Stimulated activated CD8-positive, alpha-beta memory T cell treated with anti-CD3 and anti-CD28 coated beads, Interleukin-15, amount 100 ng/mL, for 4 hours (primary cell): ENCODE measurements at regions not wholly inside any gene's neighbourhood (a gene's known extent, or its start where the extent isn't known, plus 50 kb on each side); places are given as distances from the start of the nearest gene placed in this dataset.

ENCODE experiments used
- DNase-seq, 2 donors: peaks; one replicate each; pipeline ENCODE4 v3.0.0-alpha.2; 2020; ENCODE audit warnings: low read depth in 2 of 2

DNA sequence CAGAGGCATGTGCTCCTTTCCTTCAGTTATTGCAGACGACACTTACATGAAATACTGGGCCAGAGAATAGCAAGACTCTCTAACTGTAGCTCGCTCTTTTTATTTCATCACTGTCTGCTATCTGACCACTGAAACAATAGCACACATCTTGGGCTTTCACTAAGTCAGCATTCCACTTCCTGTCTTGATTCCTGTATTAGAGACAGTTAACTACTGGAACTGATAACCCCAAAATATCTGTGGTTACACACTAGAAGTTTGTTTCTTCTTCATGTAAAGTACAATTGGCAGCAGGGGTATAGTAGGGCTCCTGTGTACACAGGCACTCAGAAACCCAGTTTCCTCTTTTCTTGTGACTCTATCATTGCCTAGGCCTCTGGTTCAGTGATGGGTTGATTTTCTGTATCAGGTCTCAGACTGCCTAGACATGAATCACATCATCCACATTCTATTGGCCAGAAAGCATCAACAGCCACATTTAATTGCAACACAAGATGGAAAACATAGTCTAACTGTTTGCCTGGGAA is 230.2 kb upstream of the CD96 start:
- no peak for DNase-seq

DNA sequence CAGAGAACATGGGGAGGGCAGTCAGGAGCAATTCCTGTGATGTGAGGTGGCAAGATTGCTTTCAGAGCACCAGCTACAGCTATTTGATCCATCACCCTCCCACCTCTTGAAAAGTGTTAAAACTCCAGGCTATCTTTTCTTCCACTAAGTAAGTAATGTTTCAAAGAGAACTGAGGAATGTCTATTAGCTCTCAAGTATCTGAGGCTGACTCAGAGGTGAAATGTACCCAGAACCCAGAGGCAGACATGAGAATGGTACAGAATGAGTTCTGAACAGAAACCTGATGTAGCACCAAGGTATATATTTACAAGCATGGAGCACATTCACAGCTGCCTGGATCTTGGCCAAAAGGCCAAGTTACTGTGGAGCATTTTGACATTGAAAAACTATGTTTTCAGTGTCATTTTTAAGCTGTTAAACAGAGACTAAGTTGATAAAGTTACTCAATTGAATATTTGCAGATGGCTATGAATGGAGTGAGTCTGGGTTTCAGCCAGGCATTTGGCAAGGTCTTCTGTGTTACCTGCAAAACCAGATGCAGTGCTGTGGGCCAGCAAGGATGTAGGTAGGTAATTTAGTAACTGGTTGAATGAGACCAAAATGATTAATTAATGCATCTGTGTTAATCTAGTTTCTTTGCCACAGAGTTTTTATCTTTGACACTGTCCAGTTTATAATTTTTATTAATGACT is 227.7 kb upstream of the CD96 start:
- no peak for DNase-seq

DNA sequence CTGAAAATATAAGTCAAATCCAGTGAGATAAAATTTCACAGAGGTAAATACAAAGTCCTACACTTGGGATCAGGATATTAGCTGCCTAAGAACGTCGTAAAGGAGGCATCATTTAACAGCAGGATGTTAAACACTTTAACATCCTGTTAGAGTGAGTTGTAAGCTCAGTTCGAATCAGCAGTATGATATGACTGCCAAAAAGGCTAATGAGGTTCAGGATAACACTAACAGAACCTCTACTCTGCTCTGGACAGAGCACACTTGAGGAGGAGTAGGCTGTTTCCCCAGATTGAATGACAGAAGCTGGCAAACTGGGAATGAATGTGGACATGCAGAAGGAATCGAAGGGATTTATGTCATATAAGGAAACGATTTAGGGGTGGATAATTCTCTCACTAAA is 227.1 kb upstream of the CD96 start:
- no peak for DNase-seq

DNA sequence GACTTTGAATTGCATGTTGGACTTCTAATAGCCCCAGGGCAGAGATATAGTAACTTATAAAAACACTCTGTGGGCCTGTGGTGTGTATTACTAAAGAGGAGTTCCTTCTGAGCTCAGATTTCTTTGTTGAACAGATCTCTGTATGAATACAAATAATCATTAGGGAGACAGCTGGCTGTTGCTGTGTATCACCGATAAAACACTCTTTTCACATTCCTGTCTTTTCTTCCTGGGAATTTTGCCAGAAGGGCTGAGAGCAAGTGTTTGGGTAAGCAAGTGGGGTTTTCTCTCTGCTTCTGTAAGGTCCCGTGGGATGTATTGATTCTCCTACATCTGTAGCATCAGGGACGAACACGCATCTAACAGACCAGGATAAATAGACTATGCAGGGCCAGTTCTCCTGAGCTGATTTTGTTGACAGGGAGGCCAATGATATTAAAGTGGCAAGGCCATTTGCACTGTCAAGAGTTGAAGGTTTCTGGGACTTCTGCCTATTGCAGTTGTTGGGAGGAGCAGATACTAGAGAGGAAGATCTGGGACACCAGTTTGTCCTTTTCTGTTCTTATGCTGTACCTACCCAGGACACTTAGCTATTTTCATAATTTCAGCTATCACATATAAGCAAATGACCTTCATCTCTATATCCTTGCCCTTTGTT is 225.9 kb upstream of the CD96 start:
- no peak for DNase-seq

DNA sequence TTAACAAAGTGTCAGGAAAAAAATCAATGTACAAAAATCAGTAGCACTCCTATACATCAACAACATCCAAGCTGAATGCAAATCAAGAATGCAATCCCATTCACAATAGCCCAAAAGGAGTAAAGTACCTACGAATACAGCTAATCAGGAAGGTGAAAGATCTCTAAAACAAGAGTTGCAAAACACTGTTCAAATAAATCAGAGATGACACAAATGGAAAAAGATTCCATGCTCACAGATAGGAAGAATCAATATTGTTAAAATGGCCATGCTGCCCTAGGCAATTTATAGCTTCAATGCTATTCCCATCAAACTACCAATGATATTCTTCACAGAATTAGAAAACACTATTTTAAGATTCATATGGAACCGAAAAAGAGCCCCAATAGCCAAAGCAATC is 223.7 kb upstream of the CD96 start:
- DNase-seq, result no peak

DNA sequence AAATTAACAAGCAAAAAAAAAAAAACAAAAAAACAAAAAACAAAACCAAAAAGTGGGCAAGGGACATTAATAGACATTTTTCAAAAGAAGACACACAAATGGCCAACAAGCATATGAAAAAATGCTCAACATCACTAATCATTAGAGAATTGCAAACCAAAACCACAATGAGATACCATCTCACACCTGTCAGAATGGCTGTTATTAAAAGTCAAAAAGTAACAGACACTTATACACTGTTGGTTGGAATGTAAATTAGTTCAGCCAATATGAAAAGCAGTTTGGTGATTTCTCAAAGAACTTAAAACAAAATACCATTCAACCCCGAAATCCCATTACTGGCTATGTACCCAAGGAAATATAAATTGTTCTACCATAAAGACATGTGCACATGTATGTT is 222.4 kb upstream of the CD96 start:
- no peak for DNase-seq

DNA sequence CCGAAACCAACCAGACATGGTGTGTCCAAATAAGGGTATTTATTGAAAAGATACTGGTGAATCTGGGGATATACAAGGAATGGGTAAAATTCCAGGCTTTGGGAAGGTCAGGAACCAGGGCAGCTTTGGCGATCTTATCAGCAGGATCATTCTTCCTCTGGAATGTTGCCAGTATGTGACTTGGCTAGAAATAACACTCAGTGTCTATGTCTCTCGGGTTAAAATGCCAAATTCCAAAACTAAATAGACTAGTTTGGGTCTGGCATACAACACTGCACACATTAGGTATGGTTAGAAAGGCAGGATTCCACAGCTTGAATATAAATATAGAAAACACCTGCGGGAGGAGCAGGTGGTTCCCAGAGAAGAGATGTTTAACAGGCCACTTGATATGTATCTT is 220.2 kb upstream of the CD96 start:
- no peak for DNase-seq

DNA sequence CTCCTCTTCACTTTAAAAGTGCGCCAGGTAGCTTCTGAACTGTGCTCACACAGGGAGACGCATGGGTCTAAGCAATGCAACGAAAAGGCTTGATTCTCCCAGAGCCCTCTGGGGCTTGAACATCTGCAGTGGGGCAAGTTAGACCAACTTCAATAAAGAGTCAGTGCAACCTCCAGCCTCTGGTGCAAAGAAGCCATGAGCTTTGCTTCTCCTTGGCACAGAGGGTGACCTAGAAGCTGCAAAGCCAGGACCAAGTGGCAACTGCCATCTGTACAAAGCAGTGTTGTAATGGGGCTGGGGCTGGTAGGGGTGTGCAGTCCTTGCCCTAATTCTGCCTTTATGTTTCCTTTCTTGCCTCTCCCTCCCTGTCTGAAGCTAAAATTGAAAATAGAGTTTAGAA is 219.0 kb upstream of the CD96 start:
- DNase-seq, result no peak

DNA sequence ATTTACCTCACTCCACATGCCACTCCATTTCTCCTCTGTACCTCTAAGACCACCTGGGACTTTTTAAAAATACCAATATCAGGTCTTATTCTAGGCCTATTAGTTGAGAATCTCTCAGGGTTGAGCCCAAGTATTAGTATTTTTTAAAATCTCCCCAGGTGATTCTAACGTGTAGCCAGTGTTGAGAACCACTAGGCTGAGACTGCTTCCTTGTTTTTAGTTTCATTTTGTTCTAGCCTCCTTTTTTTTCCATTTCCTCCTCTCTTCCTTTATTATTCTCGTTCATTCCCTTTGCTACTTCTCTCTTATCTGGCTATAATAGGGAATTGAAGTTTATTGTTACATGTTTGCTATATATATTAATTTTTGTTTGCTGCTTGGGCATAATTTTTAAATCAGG is 217.8 kb upstream of the CD96 start:
- DNase-seq, result no peak

DNA sequence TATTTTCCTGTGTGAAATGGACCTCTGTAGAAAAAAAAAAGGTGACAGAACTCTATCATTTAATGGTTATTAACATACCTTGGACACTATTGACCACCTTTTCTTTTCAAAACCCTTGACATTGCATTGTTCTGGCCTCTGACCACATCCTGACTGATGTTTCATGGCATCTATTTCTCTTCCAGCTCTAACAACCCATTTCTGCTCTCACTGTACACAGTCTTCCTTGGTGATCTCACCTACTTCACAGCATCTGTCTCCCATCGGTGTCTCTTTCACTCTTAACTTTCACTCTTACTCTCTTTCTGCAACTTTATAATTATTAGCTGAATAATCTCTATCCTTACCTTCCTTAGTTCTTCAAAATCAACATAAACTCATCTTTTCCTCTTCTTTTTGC is 217.4 kb upstream of the CD96 start:
- no peak for DNase-seq

DNA sequence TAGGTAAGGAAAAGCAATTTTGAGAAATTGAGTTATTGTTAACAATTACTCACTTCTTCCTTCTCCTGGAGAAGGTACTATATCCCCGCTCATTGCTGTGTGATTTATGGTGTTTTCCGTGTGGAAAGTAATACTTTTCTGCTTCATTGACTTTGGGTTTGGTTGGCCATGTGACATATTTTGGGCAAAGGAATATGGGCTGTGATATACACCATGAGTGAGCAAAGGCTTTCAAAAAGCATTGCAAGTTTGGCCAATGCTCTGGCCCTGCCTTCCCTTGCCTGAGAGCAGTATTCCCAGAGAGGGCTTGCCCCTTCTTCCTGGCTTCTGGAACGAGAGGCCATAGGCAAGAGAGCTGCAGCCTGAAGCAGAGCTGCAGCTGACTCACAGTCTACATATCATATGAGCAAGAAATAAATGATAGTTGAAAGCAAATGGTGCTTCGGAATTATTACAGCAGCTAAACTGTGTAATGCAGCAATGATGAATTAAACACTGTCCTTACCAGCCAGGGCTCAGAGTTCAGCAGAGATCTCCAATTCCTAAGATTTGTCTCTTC is 216.8 kb upstream of the CD96 start:
- no peak for DNase-seq

DNA sequence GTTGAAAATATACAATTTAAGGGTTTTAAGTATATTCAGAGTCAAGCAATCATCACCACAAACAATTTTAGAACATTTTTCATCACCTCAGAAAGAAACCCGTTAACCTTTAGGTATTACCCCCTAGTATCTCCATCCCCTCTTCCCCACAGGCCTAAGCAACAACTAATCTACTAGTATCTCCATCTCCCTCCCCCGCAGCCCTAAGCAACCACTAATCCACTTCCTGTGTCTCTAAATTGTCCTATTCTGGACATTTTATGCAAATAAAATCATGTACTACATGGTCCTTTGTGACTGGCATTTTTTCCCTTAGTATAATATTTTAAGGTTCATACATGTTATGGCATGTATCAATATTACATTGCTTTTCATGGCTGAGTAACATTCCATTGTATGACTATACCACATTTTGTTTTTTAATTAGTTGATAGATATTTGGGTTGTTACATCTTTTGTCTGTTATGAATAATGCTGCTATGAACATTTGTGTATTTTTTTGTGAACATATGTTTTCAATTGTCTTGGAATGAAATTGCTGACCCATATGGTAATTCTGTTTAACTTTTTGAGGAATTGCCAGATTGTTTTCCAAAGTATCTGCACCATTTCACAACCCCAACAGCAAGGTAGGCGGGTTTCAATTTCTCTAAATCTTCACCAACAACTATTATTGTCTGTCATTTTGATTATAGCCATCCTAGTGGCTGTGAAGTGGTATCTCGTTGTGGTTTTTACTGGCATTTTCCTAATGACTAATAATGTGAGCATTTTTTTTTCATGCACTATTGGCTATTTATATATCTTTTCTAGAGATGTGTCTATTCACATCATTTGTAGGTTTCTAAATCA is 215.6 kb upstream of the CD96 start:
- DNase-seq, result no peak

DNA sequence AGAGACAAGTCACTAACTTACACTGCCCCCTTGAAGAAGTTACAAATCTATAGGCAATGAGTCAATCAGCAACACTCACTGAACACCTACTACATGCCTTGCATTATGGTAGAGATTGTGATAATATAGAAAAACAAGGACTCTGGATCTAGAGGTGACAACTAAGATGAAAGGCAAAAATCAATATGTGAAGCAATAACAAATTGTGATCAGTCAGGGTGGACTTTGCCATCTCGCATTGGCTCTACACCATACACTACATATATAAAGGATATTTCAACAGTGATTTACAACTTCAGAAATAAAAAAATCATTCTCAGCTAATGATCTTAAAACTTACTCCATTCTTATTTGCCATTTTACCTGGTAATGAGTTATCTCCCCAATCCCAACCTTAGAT is 210.7 kb upstream of the CD96 start:
- no peak for DNase-seq

DNA sequence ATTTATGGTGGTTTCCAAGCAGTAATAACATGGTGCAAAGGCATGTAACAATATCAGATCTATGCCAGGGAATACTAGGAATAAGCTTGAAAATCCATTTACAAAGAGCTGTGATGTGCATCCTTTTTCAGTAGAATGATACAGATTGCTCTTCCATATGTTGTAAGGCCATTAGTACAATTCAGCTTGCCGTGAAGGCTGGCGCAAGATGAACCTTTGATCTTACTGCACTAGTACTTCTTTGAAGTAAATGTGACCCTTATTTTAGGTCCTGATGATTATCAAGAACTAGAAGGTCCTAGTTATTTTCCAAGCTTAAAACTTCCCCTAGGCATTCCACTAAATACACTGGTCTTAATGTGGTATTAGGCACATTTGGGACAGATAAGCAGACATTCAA is 210.1 kb upstream of the CD96 start:
- no peak for DNase-seq

DNA sequence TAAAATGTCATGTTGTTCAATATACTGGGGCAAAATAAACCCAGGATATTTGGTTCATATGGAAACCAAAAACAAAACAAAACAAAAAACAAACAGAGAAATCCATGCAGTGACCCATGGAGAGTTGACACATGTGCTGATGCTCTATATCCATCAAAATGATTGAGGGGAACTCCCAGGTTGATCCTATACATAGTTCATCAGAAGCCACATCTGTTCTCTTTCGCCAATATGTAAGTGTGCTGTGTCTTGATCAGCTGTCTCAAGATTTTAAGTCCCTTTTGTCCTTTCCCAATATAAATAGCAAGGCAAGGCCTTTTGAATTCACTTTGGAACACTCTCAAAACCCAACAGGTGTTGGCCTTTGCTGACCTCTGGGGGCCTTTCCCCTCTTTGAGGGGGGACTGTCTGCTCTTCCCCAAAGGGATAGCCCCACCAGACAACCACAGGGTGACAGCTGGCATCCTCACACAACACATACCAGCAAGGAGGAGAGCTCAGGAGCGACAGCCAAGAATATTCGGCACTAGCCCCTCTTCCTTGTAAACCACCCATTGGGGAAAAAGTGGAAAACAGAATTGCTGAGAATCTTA is 209.4 kb upstream of the CD96 start:
- no peak for DNase-seq

DNA sequence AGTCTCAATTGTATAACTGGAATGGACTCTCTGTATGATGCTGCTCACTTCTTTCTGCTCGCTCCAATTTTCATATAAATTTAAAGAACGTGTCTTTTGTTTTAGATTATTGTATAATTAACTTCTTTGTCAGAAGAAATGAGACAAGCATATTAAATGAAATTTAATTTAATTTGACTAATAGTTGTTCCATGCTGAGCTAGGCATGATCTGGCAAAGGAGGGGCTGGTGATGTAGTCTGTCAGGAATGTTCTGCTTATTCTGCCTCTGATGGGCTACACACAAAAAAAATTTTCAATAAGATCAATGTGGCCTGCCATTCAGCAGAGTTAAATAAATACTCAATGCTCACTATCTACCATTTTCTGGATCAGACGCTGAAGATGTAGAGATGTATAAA is 208.4 kb upstream of the CD96 start:
- no peak for DNase-seq

DNA sequence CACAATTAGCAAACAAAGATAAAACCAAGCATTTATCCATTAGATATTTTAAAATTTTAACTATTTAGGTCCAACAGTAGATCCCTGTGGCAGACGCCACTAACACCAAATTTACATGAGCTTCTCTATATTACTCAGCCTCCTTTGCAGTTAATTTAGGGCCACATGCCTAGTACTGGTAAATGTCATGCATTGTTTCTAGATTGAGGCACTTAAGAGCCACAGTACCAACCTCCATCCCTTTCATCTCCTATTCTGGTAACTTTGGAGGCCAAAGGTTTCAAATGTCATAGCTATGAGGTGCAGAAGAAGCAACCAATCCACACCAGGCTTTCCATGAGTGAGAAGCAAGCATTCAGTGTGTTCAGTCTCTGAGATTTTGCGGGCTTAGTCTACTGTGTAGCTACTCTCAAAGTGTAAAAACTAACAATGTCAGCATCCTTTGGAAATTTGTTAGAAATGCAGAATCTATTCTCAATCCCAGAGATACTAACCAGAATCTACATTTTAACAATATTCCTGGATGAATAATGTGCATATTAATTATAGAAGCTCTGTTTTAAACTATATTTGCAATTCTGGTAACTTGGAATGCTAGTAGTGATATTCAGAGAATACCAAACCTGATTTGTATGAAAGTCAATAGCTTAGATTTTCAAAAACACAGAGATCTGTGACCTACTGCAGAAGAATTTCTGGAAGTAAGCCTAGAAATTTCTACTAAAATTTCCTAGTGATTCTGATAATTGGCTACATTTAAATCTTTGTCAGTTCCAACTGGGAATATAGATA is 206.3 kb upstream of the CD96 start:
- DNase-seq, result no peak

DNA sequence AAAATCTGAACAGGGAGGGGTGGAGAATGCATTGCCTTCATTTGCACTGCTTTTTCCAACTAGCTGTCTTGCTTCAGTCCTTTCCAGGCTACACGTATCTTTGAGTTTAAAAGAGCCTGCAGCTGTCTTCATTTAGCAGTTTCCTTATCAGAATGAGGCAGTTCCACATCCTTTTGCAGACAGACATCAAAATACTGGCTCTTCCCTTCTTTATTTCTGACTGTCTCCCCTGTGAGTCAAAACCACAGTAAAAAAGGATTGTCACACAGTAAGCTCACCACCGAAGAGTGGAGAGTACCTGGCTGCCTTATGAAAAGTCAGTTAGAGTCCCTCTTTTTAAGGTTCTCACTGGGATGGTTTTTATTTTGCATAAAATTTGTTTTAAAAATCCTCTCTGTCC is 205.5 kb upstream of the CD96 start:
- no peak for DNase-seq

DNA sequence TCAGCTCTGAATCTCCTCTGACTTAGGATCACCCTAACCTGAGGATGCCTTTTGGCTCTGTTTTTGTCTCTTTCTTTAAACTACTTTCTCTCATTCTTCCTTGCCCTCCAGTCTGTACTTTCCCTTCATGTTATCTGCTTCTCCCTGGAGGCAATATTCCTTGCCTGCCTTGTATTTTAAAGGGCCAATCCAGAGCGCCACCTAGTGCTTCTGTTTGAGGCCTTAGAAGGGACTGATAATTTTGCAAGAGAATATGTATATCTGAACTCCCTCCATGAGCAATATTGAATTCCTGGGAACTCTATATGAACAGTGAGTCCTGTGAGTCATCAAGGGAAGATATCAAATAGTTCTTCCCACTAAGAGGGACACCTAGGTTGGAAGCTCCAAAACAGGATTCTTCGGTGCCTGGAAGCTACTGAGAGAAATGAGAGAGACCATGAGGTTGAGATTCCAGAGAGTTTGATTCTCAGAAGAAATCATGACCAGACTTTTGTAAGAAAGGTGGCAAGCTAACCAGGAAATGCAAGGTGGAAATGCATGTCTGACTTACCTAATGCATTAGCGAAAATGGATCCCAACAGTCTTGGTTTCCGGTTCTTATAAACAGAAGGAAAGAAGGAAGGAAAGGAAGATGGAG is 203.8 kb upstream of the CD96 start:
- no peak for DNase-seq

DNA sequence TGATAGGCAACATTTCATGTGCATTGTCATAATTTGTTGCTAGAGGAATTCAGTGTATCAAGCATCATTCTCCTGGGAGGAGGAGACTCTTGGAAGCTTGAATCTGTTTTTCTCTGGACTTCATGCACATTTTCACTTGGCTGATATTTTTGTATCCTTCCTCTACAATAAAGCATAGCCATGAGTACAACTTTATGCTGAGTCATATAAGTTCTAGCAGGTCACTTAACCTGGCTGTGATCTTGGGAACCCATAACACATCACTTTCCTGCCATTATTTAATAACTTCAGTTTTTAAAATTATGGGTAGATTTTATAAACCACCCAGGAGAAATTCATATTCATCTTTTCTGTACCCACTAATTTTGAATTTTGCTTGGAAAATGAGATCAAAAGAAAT is 203.0 kb upstream of the CD96 start:
- no peak for DNase-seq

DNA sequence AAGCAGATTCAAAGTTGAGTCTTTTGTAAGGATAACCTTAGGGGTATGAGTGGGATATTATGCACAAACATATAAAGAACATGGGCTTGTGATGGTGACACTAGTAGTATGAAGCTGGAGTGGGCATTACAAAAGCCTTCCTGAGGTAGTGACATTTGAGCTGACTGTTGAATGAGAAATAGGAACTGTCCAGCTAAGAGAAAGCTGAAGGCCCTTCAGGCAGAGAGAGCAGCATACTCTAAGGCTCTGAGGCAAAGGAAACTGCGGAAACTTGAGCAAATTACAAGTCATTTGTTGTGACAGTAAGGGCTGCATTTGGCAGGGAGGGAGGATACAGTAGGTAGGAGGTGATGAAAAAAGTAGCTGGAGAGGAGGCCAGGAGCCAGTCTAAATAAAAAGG is 190.7 kb upstream of the CD96 start:
- DNase-seq, result no peak
